Osteoblast (primary cell): ENCODE measurements at regions not wholly inside any gene's neighbourhood (a gene's known extent, or its start where the extent isn't known, plus 50 kb on each side); places are given as distances from the start of the nearest gene placed in this dataset.

Source experiments
- DNase-seq: peaks from one replicate; pipeline ENCODE4 v3.0.0; 2011; ENCODE audit warnings: low spot score, mixed read lengths; ENCODE audit not compliant: insufficient read length; ENCODE audit errors: missing footprints
- H2AFZ ChIP-seq: 2 replicates; pipeline ENCODE4 v1.6.0; 2011; ENCODE audit warnings: mild to moderate bottlenecking, low read length
- H3K27ac ChIP-seq: 2 replicates; pipeline ENCODE4 v1.5.1; 2011; ENCODE audit warnings: mild to moderate bottlenecking, low read depth, low read length, moderate library complexity
- H3K27me3 ChIP-seq: 2 replicates; pipeline ENCODE4 v1.6.0; 2012; ENCODE audit warnings: mild to moderate bottlenecking, control low read depth, inconsistent platforms, low read length, moderate library complexity; ENCODE audit not compliant: insufficient read depth
- H3K36me3 ChIP-seq: 2 replicates; pipeline ENCODE4 v1.5.1; 2011; ENCODE audit warnings: mild to moderate bottlenecking, low read length, control low read depth, moderate library complexity; ENCODE audit not compliant: insufficient read depth
- H3K4me1 ChIP-seq: 2 replicates; pipeline ENCODE4 v1.5.1; 2011; ENCODE audit warnings: mild to moderate bottlenecking, low read length, control low read depth, moderate library complexity; ENCODE audit not compliant: insufficient read depth
- H3K4me2 ChIP-seq: 2 replicates; pipeline ENCODE4 v1.6.0; 2011; ENCODE audit warnings: mild to moderate bottlenecking, low read length; ENCODE audit not compliant: insufficient read depth
- H3K4me3 ChIP-seq: fragments of 200-600 bp; sonication (generic); 3 replicates; pipeline ENCODE4 v1.5.1; 2012; ENCODE audit warnings: mild to moderate bottlenecking, low read length, inconsistent platforms; ENCODE audit not compliant: insufficient read depth
- H3K79me2 ChIP-seq: 2 replicates; pipeline ENCODE4 v1.6.0; 2012; ENCODE audit warnings: mild to moderate bottlenecking, low read length, control low read depth, inconsistent platforms; ENCODE audit not compliant: insufficient read depth
- H3K9me3 ChIP-seq: 2 replicates; pipeline ENCODE4 v1.5.1; 2011; ENCODE audit warnings: low read depth, low read length, control low read depth
- H4K20me1 ChIP-seq: 2 replicates; pipeline ENCODE4 v1.6.0; 2012; ENCODE audit warnings: mild to moderate bottlenecking, low read length, control low read depth; ENCODE audit not compliant: insufficient read depth
- TF ChIP-seq, protein P1 (sequence below): IDR thresholded peaks from 2 replicates; pipeline ENCODE4 v1.5.1; 2011; ENCODE audit warnings: mild to moderate bottlenecking, low read depth, low read length, moderate library complexity; ENCODE audit errors: extremely low read depth

GRCh38 chr4:107252571-107252970 lies 216.5 kb upstream of the DKK2 start:
- H3K4me2 ChIP-seq, result no peak overlapping the region
- TF ChIP-seq, protein P1, sequence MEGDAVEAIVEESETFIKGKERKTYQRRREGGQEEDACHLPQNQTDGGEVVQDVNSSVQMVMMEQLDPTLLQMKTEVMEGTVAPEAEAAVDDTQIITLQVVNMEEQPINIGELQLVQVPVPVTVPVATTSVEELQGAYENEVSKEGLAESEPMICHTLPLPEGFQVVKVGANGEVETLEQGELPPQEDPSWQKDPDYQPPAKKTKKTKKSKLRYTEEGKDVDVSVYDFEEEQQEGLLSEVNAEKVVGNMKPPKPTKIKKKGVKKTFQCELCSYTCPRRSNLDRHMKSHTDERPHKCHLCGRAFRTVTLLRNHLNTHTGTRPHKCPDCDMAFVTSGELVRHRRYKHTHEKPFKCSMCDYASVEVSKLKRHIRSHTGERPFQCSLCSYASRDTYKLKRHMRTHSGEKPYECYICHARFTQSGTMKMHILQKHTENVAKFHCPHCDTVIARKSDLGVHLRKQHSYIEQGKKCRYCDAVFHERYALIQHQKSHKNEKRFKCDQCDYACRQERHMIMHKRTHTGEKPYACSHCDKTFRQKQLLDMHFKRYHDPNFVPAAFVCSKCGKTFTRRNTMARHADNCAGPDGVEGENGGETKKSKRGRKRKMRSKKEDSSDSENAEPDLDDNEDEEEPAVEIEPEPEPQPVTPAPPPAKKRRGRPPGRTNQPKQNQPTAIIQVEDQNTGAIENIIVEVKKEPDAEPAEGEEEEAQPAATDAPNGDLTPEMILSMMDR, result no peak
- H3K4me3 ChIP-seq, result no peak overlapping the region
- no peaks in the 10 kb centered on the region for H3K9me3 ChIP-seq
- H3K36me3 ChIP-seq, result no peaks in the 10 kb centered on the region
- H4K20me1 ChIP-seq, result no peaks in the 10 kb centered on the region
- no peak overlapping the region for H2AFZ ChIP-seq
- no peaks in the 10 kb centered on the region for H3K79me2 ChIP-seq
- no peak overlapping the region for H3K27ac ChIP-seq
- DNase-seq, result no peak
- peaks cover 3% of the 10 kb centered on the region for H3K4me1 ChIP-seq
- H3K27me3 ChIP-seq, result no peaks in the 10 kb centered on the region

- no peaks in the 10 kb centered on the region for H4K20me1 ChIP-seq
- no peaks in the 10 kb centered on the region for H3K36me3 ChIP-seq
- no peak overlapping the region for H3K27ac ChIP-seq
- H2AFZ ChIP-seq, result no peak overlapping the region
- TF ChIP-seq, protein P1, result no peak
- no peak overlapping the region for H3K4me2 ChIP-seq
- H3K4me3 ChIP-seq, result no peak overlapping the region
- H3K79me2 ChIP-seq, result no peaks in the 10 kb centered on the region
- H3K27me3 ChIP-seq, result no peaks in the 10 kb centered on the region
- no peaks in the 10 kb centered on the region for H3K4me1 ChIP-seq
- DNase-seq, result no peak
- H3K9me3 ChIP-seq, result no peaks in the 10 kb centered on the region
These were observed 212.5 kb upstream of the DKK2 start for GRCh38 chr4:107248571-107248970.

GRCh38 chr4:107247738-107248137 lies 211.6 kb upstream of the DKK2 start:
- TF ChIP-seq, protein P1, result no peak
- Histone ChIP-seq H4K20me1 (no peaks in the 10 kb centered on the region), H3K4me1 (peaks cover 5% of the 10 kb centered on the region), H3K4me3 (no peak overlapping the region), H3K9me3 (no peaks in the 10 kb centered on the region), H2AFZ (no peak overlapping the region), H3K79me2 (no peaks in the 10 kb centered on the region), H3K27me3 (no peaks in the 10 kb centered on the region), H3K27ac (no peak overlapping the region), H3K4me2 (no peak overlapping the region), H3K36me3 (no peaks in the 10 kb centered on the region)
- no peak for DNase-seq

DNA sequence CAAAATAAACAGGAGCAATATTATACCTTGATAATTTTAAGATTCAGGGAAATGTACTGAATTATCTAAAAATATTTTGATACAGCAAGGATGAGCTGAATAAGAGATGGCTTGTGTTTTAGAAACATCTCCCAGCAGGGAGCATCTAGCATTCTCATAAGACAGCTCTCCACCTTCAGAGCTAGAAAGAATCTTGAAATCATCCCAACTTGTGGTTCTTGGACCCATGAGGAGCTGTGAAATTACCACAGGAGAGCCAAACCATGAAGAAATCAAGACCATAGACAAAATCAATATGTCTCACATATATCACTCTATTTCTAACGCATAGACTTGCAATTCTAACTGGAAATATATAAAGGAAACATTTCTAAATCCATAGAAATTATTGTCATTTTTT lies 210.6 kb upstream of the DKK2 start:
- Histone ChIP-seq H3K79me2 (no peaks in the 10 kb centered on the region), H3K36me3 (no peaks in the 10 kb centered on the region), H3K27me3 (no peaks in the 10 kb centered on the region), H3K4me3 (no peak overlapping the region), H4K20me1 (no peaks in the 10 kb centered on the region), H3K4me2 (no peak overlapping the region), H2AFZ (no peak overlapping the region), H3K9me3 (no peaks in the 10 kb centered on the region), H3K4me1 (peaks cover 7% of the 10 kb centered on the region), H3K27ac (no peak overlapping the region)
- TF ChIP-seq, protein P1, result no peak
- DNase-seq, result no peak
